ENCODE measurements at regions not wholly inside any gene's neighbourhood (a gene's known extent, or its start where the extent isn't known, plus 50 kb on each side); places are given as distances from the start of the nearest gene placed in this dataset.

DNA sequence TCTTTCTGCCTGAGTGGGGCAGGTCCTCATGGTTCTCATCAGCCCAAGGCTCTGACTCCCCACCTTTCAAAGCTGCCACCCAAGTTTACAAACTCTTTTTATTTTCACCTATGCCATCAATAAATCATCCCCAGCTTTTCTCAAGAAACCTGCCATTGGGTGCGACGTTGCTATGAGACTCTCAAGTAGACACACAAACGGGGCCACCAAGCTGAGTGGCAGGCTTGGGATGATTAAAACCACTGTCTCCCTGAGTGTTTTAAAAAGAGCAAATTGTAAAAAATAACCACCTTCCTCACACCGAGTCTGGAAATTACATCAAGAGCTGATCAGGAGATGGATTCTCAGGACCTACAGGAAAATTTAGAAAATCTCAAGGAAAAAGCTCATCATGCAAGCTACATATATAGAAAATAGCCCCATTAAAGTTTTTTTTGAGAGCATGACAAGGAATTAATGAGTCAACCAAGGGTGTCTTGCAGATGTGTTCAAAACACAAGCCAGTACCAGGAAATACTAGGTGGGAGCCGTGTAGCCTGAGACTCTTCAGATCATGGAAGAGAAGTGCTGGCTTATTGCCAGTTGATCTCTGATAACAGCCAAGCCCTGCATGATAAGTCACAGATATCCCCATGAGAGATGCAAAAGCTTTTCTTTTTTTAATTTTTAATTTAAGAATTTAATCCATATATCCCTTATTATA is 158.4 kb upstream of the BACE2 start:
- TF ChIP-seq, protein P1, sequence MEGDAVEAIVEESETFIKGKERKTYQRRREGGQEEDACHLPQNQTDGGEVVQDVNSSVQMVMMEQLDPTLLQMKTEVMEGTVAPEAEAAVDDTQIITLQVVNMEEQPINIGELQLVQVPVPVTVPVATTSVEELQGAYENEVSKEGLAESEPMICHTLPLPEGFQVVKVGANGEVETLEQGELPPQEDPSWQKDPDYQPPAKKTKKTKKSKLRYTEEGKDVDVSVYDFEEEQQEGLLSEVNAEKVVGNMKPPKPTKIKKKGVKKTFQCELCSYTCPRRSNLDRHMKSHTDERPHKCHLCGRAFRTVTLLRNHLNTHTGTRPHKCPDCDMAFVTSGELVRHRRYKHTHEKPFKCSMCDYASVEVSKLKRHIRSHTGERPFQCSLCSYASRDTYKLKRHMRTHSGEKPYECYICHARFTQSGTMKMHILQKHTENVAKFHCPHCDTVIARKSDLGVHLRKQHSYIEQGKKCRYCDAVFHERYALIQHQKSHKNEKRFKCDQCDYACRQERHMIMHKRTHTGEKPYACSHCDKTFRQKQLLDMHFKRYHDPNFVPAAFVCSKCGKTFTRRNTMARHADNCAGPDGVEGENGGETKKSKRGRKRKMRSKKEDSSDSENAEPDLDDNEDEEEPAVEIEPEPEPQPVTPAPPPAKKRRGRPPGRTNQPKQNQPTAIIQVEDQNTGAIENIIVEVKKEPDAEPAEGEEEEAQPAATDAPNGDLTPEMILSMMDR (IDR thresholded peaks at IDR 0.05): no peak
- no peak for TF ChIP-seq POLR2A (IDR thresholded peaks at IDR 0.05)
